ENCODE measurements at regions not wholly inside any gene's neighbourhood (a gene's known extent, or its start where the extent isn't known, plus 50 kb on each side); places are given as distances from the start of the nearest gene placed in this dataset.
"Not testable (repeated sequence)": the region's sequence is repeated elsewhere in the genome, so short reads cannot be mapped to it uniquely, and the experiment has no call there.

DNA sequence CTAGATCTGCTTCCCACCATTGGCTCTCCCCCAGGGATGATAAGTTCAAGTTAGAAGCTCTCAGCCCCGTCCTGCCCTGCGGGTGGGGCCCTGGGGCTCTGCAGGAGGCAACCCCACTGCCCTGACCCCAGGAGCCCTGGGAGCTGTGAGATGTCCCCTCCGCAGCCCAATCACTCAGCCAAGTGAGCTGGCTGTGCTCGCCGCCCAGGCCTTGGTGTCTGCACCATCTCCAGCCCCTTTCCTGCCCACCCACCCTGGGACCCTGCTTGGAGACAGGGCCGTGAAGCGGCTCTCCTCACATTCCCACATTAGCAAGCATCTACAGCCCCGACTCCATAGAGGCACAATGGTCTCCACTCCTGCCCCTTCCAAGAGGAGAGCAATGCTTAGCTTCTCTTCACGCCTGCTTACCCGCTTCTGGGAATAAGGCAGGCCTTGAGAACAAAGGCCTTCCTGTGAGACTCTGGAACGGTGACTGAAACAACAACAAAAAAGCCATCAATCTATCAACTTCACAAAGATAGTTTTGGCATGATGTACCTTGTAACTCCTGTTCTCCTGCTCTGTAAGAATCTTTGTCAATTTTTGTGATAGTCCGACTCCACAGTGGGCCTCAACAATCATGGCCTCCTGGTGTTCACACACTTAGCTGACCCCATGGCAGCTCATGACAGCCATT lies 67.7 kb downstream of the FOXL3 start:
- peak overlapping the region in 5 of 7 donors; percentile 27 to 78 (median 53) for H3K27ac Mint-ChIP-seq
- no peaks in the 10 kb centered on the region for H3K27me3 ChIP-seq (ENCODE audit: insufficient read depth, low read length)
- no peaks in the 10 kb centered on the region for H3K36me3 Mint-ChIP-seq
- H3K4me1 ChIP-seq (ENCODE audit: insufficient read depth, low read length): peaks cover 29% of the 10 kb centered on the region
- H3K27me3 Mint-ChIP-seq: no peaks in the 10 kb centered on the region
- no peak for DNase-seq
- H3K4me3 ChIP-seq (ENCODE audit: low read length in 2 of 2): no peak overlapping the region
- H3K9me3 Mint-ChIP-seq: peaks cover 0 to 3% (median 0%) of the 10 kb centered on the region in 8 donors
- no peak overlapping the region for H3K4me3 Mint-ChIP-seq
- no peaks in the 10 kb centered on the region for H3K9me3 ChIP-seq (ENCODE audit: control insufficient read depth in 1 of 2, low read length in 2 of 2)
- ChIA-PET POLR2A (ENCODE audit: partially characterized antibody) (no interaction called here), CTCF (ENCODE audit: partially characterized antibody) (interaction anchor here (1.2 kb wide), 1 partner anchor 36 kb away, joined by 3 read pairs; no protein-coding TSS in a partner anchor)
- intact Hi-C loops (cut with micrococcal nuclease): no loop called here
- no peak overlapping the region for H3K27ac ChIP-seq (ENCODE audit: low read depth, low read length)
- peaks cover 12 to 27% (median 23%) of the 10 kb centered on the region in 4 donors for H3K4me1 Mint-ChIP-seq
- no peaks in the 10 kb centered on the region for H3K36me3 ChIP-seq (ENCODE audit: insufficient read depth, low read length)

DNA sequence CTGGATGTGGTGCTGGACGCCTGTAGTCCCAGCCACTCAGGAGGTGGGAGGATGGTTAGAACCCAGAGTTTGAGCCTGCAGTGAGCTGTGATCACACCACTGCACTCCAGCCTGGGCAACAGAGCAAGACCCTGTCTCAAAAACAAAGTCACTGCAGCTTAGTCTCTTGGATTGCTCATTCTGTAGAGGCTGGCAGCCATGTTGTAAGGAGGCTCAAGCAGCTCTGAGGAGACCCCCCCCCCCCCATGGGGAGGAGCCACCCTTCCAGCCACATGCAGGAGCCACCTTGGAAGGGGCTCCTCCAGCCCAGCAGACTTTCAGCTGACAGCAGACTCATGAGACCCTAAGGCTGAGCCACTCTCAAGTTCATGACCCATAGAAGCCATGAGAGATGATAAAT lies 68.4 kb downstream of the FOXL3 start:
- Mint-ChIP-seq H3K36me3 (no peaks in the 10 kb centered on the region), H3K27ac (peak overlapping the region in 1 of 7 donors; percentile 42)

DNA sequence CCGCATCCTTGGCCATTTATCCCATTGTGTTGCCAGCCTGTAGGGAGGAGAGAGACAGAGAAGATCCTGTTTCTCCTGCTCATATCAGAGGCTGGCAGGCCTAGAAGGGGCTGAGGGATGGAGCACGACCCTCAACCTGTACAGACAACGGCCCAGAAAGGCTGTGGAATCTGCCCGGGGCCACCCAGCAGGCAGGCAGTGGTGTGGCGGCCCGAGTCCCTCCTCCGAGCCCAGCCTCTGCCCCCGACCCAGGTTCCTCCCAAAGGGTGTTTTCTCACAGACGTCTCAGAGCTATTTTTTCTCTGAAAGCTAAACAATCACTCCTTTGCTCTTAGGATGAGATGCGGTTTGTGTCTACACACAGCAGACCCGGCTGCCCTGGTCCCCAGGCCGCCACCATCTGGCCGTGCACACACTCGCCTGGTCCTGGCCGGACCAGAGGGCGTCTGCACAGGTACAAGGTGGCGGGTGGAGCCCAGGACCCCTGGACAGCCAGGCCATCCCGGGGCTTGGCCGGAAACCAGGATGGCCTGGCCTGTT lies 69.3 kb downstream of the FOXL3 start:
- intact Hi-C loops (cut with micrococcal nuclease): no loop called here
- H3K27me3 Mint-ChIP-seq: no peaks in the 10 kb centered on the region
- no peaks in the 10 kb centered on the region for H3K27me3 ChIP-seq (ENCODE audit: insufficient read depth, low read length)
- no peak overlapping the region for H3K4me3 Mint-ChIP-seq
- DNase-seq: peak in 1 of 5 donors; percentile 33
- H3K4me1 ChIP-seq (ENCODE audit: insufficient read depth, low read length): peaks cover 45% of the 10 kb centered on the region
- H3K27ac Mint-ChIP-seq: no peak overlapping the region
- no peaks in the 10 kb centered on the region for H3K36me3 ChIP-seq (ENCODE audit: insufficient read depth, low read length)
- H3K9me3 Mint-ChIP-seq: peaks cover 0 to 7% (median 0%) of the 10 kb centered on the region in 8 donors
- ChIA-PET POLR2A (ENCODE audit: partially characterized antibody) (interaction anchor here (1.0 to 1.9 kb wide), 2 partner anchors 8 to 12 kb away, joined by 3 to 14 read pairs; no protein-coding TSS in a partner anchor), CTCF (ENCODE audit: partially characterized antibody) (no interaction called here)
- no peak overlapping the region for H3K27ac ChIP-seq (ENCODE audit: low read depth, low read length)
- no peaks in the 10 kb centered on the region for H3K9me3 ChIP-seq (ENCODE audit: control insufficient read depth in 1 of 2, low read length in 2 of 2)
- H3K36me3 Mint-ChIP-seq: no peaks in the 10 kb centered on the region
- peaks cover 22 to 43% (median 38%) of the 10 kb centered on the region in 4 donors for H3K4me1 Mint-ChIP-seq
- H3K4me3 ChIP-seq (ENCODE audit: low read length in 2 of 2): no peak overlapping the region

More for the DNA sequence above, 68.4 kb downstream of the FOXL3 start:
- Histone ChIP-seq H3K27me3 (ENCODE audit: insufficient read depth, low read length) (no peaks in the 10 kb centered on the region), H3K36me3 (ENCODE audit: insufficient read depth, low read length) (no peaks in the 10 kb centered on the region), H3K27ac (ENCODE audit: low read depth, low read length) (no peak overlapping the region), H3K9me3 (ENCODE audit: control insufficient read depth in 1 of 2, low read length in 2 of 2) (no peaks in the 10 kb centered on the region), H3K4me1 (ENCODE audit: insufficient read depth, low read length) (peaks cover 35% of the 10 kb centered on the region), H3K4me3 (ENCODE audit: low read length in 2 of 2) (no peak overlapping the region)
- DNase-seq: peak in 1 of 5 donors; percentile 37
- peaks cover 16 to 34% (median 28%) of the 10 kb centered on the region in 4 donors for H3K4me1 Mint-ChIP-seq
- peaks cover 0 to 3% (median 0%) of the 10 kb centered on the region in 8 donors for H3K9me3 Mint-ChIP-seq
- no peak overlapping the region for H3K4me3 Mint-ChIP-seq
- ChIA-PET POLR2A (ENCODE audit: partially characterized antibody) (interaction anchor here (0.9 to 1.0 kb wide), 3 partner anchors 11 to 24 kb away, joined by 3 to 4 read pairs (median 3); no protein-coding TSS in a partner anchor), CTCF (ENCODE audit: partially characterized antibody) (interaction anchor here (1.2 kb wide), 1 partner anchor 37 kb away, joined by 3 read pairs; no protein-coding TSS in a partner anchor)
- H3K27me3 Mint-ChIP-seq: no peaks in the 10 kb centered on the region
- intact Hi-C loops (cut with micrococcal nuclease): no loop called here

DNA sequence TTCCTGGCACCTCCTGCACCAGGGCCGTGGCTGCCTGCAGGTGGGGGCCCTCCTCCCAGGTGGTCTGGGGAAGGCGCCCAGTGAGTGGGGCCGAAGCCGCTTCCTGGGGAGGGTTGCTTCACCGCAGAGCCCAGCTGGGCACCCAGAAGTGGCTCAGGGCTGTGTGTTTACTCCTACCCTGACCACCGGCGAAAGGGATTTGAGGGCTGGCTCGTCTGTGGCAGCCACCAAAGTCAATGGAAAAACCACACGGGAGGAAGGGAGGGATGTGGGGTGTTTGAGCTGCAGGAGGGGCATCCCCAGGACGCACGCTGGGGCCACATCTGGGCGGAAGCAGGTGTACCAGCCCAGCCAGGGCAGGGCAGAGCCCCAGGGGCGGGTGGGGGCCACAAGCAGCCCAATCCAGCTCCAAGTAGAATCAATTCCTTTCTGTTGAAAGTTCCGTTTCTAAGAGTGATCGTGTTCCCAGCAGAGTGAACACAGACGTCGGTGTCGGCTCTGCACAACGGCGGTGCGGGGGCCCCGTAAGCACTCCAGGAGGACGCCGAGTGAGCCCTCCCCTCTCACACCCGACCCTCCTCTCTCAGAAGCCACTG lies 69.9 kb downstream of the FOXL3 start:
- Mint-ChIP-seq H3K4me1 (peaks cover 25 to 49% (median 43%) of the 10 kb centered on the region in 4 donors), H3K27ac (peak overlapping the region in 6 of 7 donors; percentile 31 to 86 (median 65)), H3K4me3 (peak overlapping the region; percentile 43 to 86 (median 76)), H3K9me3 (peaks cover 0 to 7% (median 0%) of the 10 kb centered on the region in 8 donors), H3K36me3 (no peaks in the 10 kb centered on the region), H3K27me3 (no peaks in the 10 kb centered on the region)
- Histone ChIP-seq H3K9me3 (ENCODE audit: control insufficient read depth in 1 of 2, low read length in 2 of 2) (no peaks in the 10 kb centered on the region), H3K27ac (ENCODE audit: low read depth, low read length) (no peak overlapping the region), H3K27me3 (ENCODE audit: insufficient read depth, low read length) (no peaks in the 10 kb centered on the region), H3K36me3 (ENCODE audit: insufficient read depth, low read length) (no peaks in the 10 kb centered on the region), H3K4me3 (ENCODE audit: low read length in 2 of 2) (peak overlapping the region in 1 of 2 donors; percentile 11), H3K4me1 (ENCODE audit: insufficient read depth, low read length) (peaks cover 50% of the 10 kb centered on the region)
- ChIA-PET CTCF (ENCODE audit: partially characterized antibody) (no interaction called here), POLR2A (ENCODE audit: partially characterized antibody) (interaction anchor here (1.1 to 1.9 kb wide), 3 partner anchors 8 to 258 kb away, joined by 3 to 14 read pairs (median 4); no protein-coding TSS in a partner anchor)
- peak in 1 of 5 donors; percentile 40 for DNase-seq
- intact Hi-C loops (cut with micrococcal nuclease): no loop called here

DNA sequence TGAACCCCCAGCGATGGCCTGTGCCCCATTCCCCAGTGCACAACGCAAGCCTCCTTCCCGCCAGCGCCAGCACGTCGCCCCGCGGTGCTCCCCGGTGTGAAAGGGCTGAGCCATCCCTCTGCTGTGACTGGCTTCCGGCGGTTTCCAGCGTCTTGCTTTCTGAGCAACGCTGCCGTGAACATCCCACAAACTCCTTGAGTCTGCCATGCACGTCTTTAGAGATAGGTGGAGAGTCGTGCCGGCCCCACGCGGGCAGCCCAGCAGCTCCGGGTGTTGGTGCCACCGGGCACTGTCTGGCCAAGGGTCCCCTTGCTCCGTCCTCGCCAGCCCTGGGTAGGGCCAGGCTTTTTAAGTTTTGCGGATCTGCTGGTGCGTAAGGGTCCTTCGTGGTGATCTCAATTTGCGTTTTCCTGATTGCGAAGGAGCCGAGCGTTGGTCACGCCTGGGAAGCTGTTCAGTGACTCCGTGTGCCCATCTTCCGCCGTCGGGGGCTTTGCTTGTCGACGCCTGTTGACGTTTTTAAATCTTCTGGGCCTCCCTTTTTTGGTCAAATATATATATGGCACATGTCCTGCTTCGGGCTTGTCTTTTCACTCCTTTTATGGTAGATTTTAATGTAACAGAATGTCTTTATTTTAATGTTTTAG lies 70.6 kb downstream of the FOXL3 start:
- no peaks in the 10 kb centered on the region for H3K36me3 ChIP-seq (ENCODE audit: insufficient read depth, low read length)
- Mint-ChIP-seq H3K27me3 (no peaks in the 10 kb centered on the region), H3K36me3 (no peaks in the 10 kb centered on the region), H3K4me3 (peak overlapping the region; percentile 43 to 86 (median 76)), H3K4me1 (peaks cover 27 to 56% (median 47%) of the 10 kb centered on the region in 4 donors), H3K9me3 (peaks cover 0 to 7% (median 0%) of the 10 kb centered on the region in 8 donors), H3K27ac (peak overlapping the region; percentile 31 to 86 (median 49))
- H3K27ac ChIP-seq (ENCODE audit: low read depth, low read length): no peak overlapping the region
- H3K27me3 ChIP-seq (ENCODE audit: insufficient read depth, low read length): no peaks in the 10 kb centered on the region
- no peaks in the 10 kb centered on the region for H3K9me3 ChIP-seq (ENCODE audit: control insufficient read depth in 1 of 2, low read length in 2 of 2)
- peak overlapping the region in 1 of 2 donors; percentile 11 for H3K4me3 ChIP-seq (ENCODE audit: low read length in 2 of 2)
- peaks cover 57% of the 10 kb centered on the region for H3K4me1 ChIP-seq (ENCODE audit: insufficient read depth, low read length)
- intact Hi-C loops (cut with micrococcal nuclease): no loop called here
- DNase-seq: peak in 2 of 5 donors; percentile 24 to 40
- POLR2A ChIA-PET (ENCODE audit: partially characterized antibody): interaction anchor here (1.1 to 1.9 kb wide), 3 partner anchors 9 to 257 kb away, joined by 3 to 14 read pairs (median 4); no protein-coding TSS in a partner anchor
- CTCF ChIA-PET (ENCODE audit: partially characterized antibody): no interaction called here

DNA sequence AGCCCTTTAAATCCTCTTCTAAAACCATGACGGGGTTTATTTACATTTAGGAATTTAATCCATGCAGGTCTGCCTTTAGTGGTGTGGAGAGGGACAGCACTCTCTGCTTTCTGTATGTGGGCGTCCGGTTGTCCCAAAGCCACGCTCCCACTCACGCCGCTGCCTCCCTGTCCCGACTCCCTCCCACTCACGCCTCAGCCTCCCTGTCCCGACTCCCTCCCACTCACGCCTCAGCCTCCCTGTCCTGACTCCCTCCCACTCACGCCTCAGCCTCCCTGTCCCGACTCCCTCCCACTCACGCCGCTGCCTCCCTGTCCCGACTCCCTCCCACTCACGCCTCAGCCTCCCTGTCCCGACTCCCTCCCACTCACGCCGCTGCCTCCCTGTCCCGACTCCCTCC lies 71.2 kb downstream of the FOXL3 start:
- DNase-seq: peak in 1 of 5 donors; percentile 22
- H3K27me3 ChIP-seq (ENCODE audit: insufficient read depth, low read length); CTCF ChIA-PET (ENCODE audit: partially characterized antibody); H3K4me3 ChIP-seq (ENCODE audit: low read length in 2 of 2); H3K9me3 Mint-ChIP-seq; H3K36me3 Mint-ChIP-seq; H3K27ac ChIP-seq (ENCODE audit: low read depth, low read length); H3K27me3 Mint-ChIP-seq; H3K36me3 ChIP-seq (ENCODE audit: insufficient read depth, low read length); H3K9me3 ChIP-seq (ENCODE audit: control insufficient read depth in 1 of 2, low read length in 2 of 2); intact Hi-C loops (cut with micrococcal nuclease): not testable (repeated sequence)
- POLR2A ChIA-PET (ENCODE audit: partially characterized antibody): interaction anchor here (1.9 to 4.0 kb wide), 3 partner anchors 9 to 21 kb away, joined by 14 to 73 read pairs (median 15); no protein-coding TSS in a partner anchor
- peaks cover 63% of the 10 kb centered on the region for H3K4me1 ChIP-seq (ENCODE audit: insufficient read depth, low read length)
- H3K4me3 Mint-ChIP-seq: peak overlapping the region in 4 of 8 donors; percentile 15 to 82 (median 54)
- H3K4me1 Mint-ChIP-seq: peaks cover 31 to 62% (median 53%) of the 10 kb centered on the region in 4 donors
- H3K27ac Mint-ChIP-seq: peak overlapping the region in 2 of 7 donors; percentile 13 to 48

Data from CD4-positive, alpha-beta memory T cell (primary cell).